ENCODE measurements at regions not wholly inside any gene's neighbourhood (a gene's known extent, or its start where the extent isn't known, plus 50 kb on each side); places are given as distances from the start of the nearest gene placed in this dataset.

DNA sequence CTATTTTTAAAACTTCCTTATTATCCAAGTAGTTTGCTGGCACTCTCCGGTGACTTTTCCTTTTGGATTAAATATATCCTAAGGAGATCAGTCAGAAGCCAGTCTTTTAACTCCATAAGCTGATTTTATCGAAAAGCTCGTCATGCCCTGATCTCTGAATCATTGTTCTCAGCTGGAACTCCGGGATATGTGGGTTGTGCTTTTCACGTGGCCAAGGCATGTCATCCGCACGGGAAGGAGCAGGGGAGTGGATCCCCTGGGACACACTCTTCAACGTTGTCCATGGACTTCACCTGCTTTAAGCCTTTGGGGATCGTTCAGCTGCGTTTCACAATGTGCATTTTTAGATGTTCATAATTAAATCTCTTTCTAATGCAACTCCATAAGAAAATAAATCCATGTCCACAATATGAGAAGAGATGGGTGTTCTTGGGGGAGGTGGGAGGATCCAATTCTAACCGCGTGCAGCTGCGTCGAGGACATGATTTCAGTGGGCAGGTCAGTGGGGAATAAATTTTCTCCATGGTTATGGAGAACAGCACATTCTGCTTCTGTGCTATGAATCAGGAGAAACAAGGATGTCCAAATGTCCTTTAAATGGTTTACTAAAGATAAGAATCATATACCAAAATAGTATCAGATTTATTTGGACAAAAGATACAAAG lies 229.5 kb upstream of the ADARB2 start:
- TF ChIP-seq CTCF (conservative IDR thresholded peaks at IDR 0.05; ENCODE audit: low read depth in 2 of 2) (no peak), EZH2phosphoT487 (IDR thresholded peaks at IDR 0.05; ENCODE audit: unreplicated experiment) (no peak), EZH2 (IDR thresholded peaks at IDR 0.05; ENCODE audit: low read depth, unreplicated experiment) (no peak), JUNB (IDR thresholded peaks at IDR 0.05; ENCODE audit: unreplicated experiment) (no peak), POLR2AphosphoS5 (IDR thresholded peaks at IDR 0.05; ENCODE audit: low read depth) (no peak), ETS1 (IDR thresholded peaks at IDR 0.05) (no peak)
